Loucy (cell line): ENCODE measurements at regions not wholly inside any gene's neighbourhood (a gene's known extent, or its start where the extent isn't known, plus 50 kb on each side); places are given as distances from the start of the nearest gene placed in this dataset.

ENCODE experiments used
- H2AFZ ChIP-seq: fragments of 200-600 bp; sonication (generic); 2 replicates; pipeline ENCODE4 v1.6.0; 2016; ENCODE audit warnings: antibody characterized with exemption, mild to moderate bottlenecking, low read length, moderate library complexity
- H3F3A ChIP-seq: fragments of 200-600 bp; 2 replicates; pipeline ENCODE4 v1.6.0; 2016; ENCODE audit warnings: antibody characterized with exemption, low read depth, mild to moderate bottlenecking
- H3K27me3 ChIP-seq: fragments of 200-600 bp; sonication (generic); 2 replicates; pipeline ENCODE4 v1.6.1; 2014; ENCODE audit warnings: low read length, mild to moderate bottlenecking; ENCODE audit not compliant: insufficient read depth, poor library complexity, severe bottlenecking
- H3K36me3 ChIP-seq: fragments of 200-600 bp; sonication (generic); 2 replicates; pipeline ENCODE4 v1.6.1; 2016; ENCODE audit warnings: low read length; ENCODE audit not compliant: insufficient read depth
- H3K4me1 ChIP-seq: fragments of 200-600 bp; sonication (generic); 2 replicates; pipeline ENCODE4 v1.5.1; 2014; ENCODE audit warnings: low read length, mild to moderate bottlenecking; ENCODE audit not compliant: insufficient read depth, poor library complexity, severe bottlenecking
- H3K4me2 ChIP-seq: fragments of 200-600 bp; sonication (generic); 2 replicates; pipeline ENCODE4 v1.6.0; 2014; ENCODE audit warnings: antibody characterized with exemption, low read length, low read depth, mild to moderate bottlenecking; ENCODE audit not compliant: poor library complexity, severe bottlenecking
- H3K4me3 ChIP-seq: fragments of 200-600 bp; sonication (generic); 2 replicates; pipeline ENCODE4 v1.5.1; 2014; ENCODE audit warnings: low read length, mild to moderate bottlenecking, mixed read lengths; ENCODE audit not compliant: poor library complexity, severe bottlenecking
- H3K79me2 ChIP-seq: fragments of 200-600 bp; sonication (generic); 2 replicates; pipeline ENCODE4 v1.6.1; 2014; ENCODE audit warnings: low read length; ENCODE audit not compliant: insufficient read depth
- H3K9ac ChIP-seq: fragments of 200-600 bp; sonication (generic); 2 replicates; pipeline ENCODE4 v1.6.0; 2014; ENCODE audit warnings: mild to moderate bottlenecking, low read depth, low read length, moderate library complexity; ENCODE audit not compliant: poor library complexity, severe bottlenecking
- H3K9me2 ChIP-seq: fragments of 200-600 bp; sonication (generic); replicated peaks from 2 replicates; pipeline ENCODE4 v1.6.1; 2016; ENCODE audit warnings: low read depth, low read length, mixed read lengths
- H3K9me3 ChIP-seq: fragments of 200-600 bp; sonication (generic); 2 replicates; pipeline ENCODE4 v1.6.1; 2014; ENCODE audit warnings: mild to moderate bottlenecking, antibody characterized with exemption, low read length, low read depth; ENCODE audit not compliant: insufficient read depth
- H4K20me1 ChIP-seq: fragments of 200-600 bp; sonication (generic); 2 replicates; pipeline ENCODE4 v1.6.0; 2014; ENCODE audit warnings: antibody characterized with exemption, low read length, mild to moderate bottlenecking; ENCODE audit not compliant: insufficient read depth, poor library complexity, severe bottlenecking
- CTCF ChIP-seq: fragments of 200-600 bp; sonication (generic); conservative IDR thresholded peaks from 2 replicates; pipeline ENCODE4 v1.5.1; 2014; ENCODE audit warnings: mild to moderate bottlenecking, antibody characterized with exemption, low read length
- EZH2phosphoT487 ChIP-seq: fragments of 200-600 bp; IDR thresholded peaks from 2 replicates; pipeline ENCODE4 v1.6.1; 2018; ENCODE audit warnings: antibody characterized with exemption, mild to moderate bottlenecking, moderate library complexity, borderline replicate concordance

- TF ChIP-seq CTCF (no peak), EZH2phosphoT487 (no peak)
- no peaks in the 10 kb centered on the region for H3F3A ChIP-seq
- H3K4me3 ChIP-seq = no peak overlapping the region
- no peaks in the 10 kb centered on the region for H3K36me3 ChIP-seq
- no peak overlapping the region for H2AFZ ChIP-seq
- no peaks in the 10 kb centered on the region for H3K79me2 ChIP-seq
- H3K27me3 ChIP-seq = no peaks in the 10 kb centered on the region
- H3K9ac ChIP-seq = no peak overlapping the region
- no peak overlapping the region for H3K4me2 ChIP-seq
- no peaks in the 10 kb centered on the region for H3K4me1 ChIP-seq
- no peaks in the 10 kb centered on the region for H3K9me2 ChIP-seq
- no peaks in the 10 kb centered on the region for H4K20me1 ChIP-seq
- peaks cover 3% of the 10 kb centered on the region; the same call in 1 of the 2 replicates for H3K9me3 ChIP-seq
Observed at GRCh38 chr3:145359040-145359439, 801.9 kb downstream of the PLOD2 start.

GRCh38 chr3:145368748-145369147 lies 792.2 kb downstream of the PLOD2 start:
- Histone ChIP-seq H3K4me3 (no peak overlapping the region), H3K27me3 (no peaks in the 10 kb centered on the region), H3K79me2 (no peaks in the 10 kb centered on the region), H3K4me2 (no peak overlapping the region), H3K4me1 (no peaks in the 10 kb centered on the region), H3K9me2 (no peaks in the 10 kb centered on the region), H3F3A (no peaks in the 10 kb centered on the region), H2AFZ (no peak overlapping the region), H3K36me3 (no peaks in the 10 kb centered on the region), H4K20me1 (no peaks in the 10 kb centered on the region), H3K9ac (no peak overlapping the region), H3K9me3 (no peaks in the 10 kb centered on the region)
- TF ChIP-seq EZH2phosphoT487 (no peak), CTCF (no peak)

- Histone ChIP-seq H3K27me3 (no peaks in the 10 kb centered on the region), H3K9me3 (no peaks in the 10 kb centered on the region), H3F3A (no peaks in the 10 kb centered on the region), H3K79me2 (no peaks in the 10 kb centered on the region), H3K4me1 (no peaks in the 10 kb centered on the region), H3K4me2 (no peak overlapping the region), H3K9ac (no peak overlapping the region), H3K9me2 (no peaks in the 10 kb centered on the region), H3K36me3 (no peaks in the 10 kb centered on the region), H3K4me3 (no peak overlapping the region), H4K20me1 (no peaks in the 10 kb centered on the region), H2AFZ (no peak overlapping the region)
- TF ChIP-seq EZH2phosphoT487 (no peak), CTCF (no peak)
Observed at GRCh38 chr3:145370870-145371269, 790.1 kb downstream of the PLOD2 start.
